K562 (cell line): ENCODE measurements at regions not wholly inside any gene's neighbourhood (a gene's known extent, or its start where the extent isn't known, plus 50 kb on each side); places are given as distances from the start of the nearest gene placed in this dataset.

Source experiments
- CEBPG ChIP-seq, 3 experiments: fragments of 200-800 bp in 1 of 3; sonication (Bioruptor generic) in 1 of 3; sonication (generic) in 1 of 3; formaldehyde crosslinking in 1 of 3; IDR thresholded peaks in 2 of 3; conservative IDR thresholded peaks in 1 of 3; 2 replicates each; pipeline versions ENCODE4 v1.6.1 to v1.8.0; 2016 to 2022; ENCODE audit warnings: missing compliant biosample characterization in 2 of 3, missing genetic modification characterization in 2 of 3, mild to moderate bottlenecking in 1 of 3, missing genetic modification reagents in 1 of 3
- GABPA ChIP-seq: fragments of 200-800 bp; sonication (Bioruptor generic); conservative IDR thresholded peaks from 2 replicates; pipeline ENCODE4 v1.6.1; 2016; ENCODE audit warnings: low read depth, missing genetic modification characterization, missing compliant biosample characterization
- TF ChIP-seq, protein P1 (sequence below): fragments of 450-650 bp; IDR thresholded peaks from 2 replicates; pipeline ENCODE4 v1.6.1; 2016; ENCODE audit warnings: mild to moderate bottlenecking, moderate library complexity
- TF ChIP-seq, protein P2 (sequence below): sonication (generic); formaldehyde crosslinking; IDR thresholded peaks from 2 replicates; pipeline ENCODE4 v1.8.0; 2022; ENCODE audit warnings: mild to moderate bottlenecking, low read depth, missing genetic modification reagents

DNA sequence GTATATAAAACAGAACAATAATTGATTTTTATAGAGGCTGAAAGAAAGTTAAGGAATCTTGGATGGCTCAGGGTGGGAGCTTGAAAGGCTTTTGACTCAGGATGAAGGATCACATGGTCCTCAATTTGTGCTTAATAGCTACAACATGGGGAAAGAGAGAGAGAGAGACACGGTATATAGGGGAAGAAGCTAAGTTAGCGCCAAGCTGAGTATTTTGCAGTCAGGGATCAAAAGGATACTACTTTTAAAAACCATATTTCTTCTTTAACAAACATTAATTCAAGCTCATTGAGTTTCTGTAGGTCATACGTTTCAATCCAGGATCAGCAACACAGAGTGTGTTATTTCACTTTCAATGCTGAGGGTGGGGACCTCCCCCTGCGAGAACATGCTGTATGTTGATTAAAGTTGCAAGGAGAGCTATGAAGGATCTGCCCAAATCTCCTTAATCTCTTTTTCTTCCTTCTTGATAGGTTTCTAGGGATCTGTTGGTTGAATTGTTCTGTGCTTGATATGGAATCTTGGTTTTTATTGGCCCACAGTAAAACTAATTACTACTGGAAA is 133.1 kb upstream of the NUDT4 start (continued):
- TF ChIP-seq, protein P1, sequence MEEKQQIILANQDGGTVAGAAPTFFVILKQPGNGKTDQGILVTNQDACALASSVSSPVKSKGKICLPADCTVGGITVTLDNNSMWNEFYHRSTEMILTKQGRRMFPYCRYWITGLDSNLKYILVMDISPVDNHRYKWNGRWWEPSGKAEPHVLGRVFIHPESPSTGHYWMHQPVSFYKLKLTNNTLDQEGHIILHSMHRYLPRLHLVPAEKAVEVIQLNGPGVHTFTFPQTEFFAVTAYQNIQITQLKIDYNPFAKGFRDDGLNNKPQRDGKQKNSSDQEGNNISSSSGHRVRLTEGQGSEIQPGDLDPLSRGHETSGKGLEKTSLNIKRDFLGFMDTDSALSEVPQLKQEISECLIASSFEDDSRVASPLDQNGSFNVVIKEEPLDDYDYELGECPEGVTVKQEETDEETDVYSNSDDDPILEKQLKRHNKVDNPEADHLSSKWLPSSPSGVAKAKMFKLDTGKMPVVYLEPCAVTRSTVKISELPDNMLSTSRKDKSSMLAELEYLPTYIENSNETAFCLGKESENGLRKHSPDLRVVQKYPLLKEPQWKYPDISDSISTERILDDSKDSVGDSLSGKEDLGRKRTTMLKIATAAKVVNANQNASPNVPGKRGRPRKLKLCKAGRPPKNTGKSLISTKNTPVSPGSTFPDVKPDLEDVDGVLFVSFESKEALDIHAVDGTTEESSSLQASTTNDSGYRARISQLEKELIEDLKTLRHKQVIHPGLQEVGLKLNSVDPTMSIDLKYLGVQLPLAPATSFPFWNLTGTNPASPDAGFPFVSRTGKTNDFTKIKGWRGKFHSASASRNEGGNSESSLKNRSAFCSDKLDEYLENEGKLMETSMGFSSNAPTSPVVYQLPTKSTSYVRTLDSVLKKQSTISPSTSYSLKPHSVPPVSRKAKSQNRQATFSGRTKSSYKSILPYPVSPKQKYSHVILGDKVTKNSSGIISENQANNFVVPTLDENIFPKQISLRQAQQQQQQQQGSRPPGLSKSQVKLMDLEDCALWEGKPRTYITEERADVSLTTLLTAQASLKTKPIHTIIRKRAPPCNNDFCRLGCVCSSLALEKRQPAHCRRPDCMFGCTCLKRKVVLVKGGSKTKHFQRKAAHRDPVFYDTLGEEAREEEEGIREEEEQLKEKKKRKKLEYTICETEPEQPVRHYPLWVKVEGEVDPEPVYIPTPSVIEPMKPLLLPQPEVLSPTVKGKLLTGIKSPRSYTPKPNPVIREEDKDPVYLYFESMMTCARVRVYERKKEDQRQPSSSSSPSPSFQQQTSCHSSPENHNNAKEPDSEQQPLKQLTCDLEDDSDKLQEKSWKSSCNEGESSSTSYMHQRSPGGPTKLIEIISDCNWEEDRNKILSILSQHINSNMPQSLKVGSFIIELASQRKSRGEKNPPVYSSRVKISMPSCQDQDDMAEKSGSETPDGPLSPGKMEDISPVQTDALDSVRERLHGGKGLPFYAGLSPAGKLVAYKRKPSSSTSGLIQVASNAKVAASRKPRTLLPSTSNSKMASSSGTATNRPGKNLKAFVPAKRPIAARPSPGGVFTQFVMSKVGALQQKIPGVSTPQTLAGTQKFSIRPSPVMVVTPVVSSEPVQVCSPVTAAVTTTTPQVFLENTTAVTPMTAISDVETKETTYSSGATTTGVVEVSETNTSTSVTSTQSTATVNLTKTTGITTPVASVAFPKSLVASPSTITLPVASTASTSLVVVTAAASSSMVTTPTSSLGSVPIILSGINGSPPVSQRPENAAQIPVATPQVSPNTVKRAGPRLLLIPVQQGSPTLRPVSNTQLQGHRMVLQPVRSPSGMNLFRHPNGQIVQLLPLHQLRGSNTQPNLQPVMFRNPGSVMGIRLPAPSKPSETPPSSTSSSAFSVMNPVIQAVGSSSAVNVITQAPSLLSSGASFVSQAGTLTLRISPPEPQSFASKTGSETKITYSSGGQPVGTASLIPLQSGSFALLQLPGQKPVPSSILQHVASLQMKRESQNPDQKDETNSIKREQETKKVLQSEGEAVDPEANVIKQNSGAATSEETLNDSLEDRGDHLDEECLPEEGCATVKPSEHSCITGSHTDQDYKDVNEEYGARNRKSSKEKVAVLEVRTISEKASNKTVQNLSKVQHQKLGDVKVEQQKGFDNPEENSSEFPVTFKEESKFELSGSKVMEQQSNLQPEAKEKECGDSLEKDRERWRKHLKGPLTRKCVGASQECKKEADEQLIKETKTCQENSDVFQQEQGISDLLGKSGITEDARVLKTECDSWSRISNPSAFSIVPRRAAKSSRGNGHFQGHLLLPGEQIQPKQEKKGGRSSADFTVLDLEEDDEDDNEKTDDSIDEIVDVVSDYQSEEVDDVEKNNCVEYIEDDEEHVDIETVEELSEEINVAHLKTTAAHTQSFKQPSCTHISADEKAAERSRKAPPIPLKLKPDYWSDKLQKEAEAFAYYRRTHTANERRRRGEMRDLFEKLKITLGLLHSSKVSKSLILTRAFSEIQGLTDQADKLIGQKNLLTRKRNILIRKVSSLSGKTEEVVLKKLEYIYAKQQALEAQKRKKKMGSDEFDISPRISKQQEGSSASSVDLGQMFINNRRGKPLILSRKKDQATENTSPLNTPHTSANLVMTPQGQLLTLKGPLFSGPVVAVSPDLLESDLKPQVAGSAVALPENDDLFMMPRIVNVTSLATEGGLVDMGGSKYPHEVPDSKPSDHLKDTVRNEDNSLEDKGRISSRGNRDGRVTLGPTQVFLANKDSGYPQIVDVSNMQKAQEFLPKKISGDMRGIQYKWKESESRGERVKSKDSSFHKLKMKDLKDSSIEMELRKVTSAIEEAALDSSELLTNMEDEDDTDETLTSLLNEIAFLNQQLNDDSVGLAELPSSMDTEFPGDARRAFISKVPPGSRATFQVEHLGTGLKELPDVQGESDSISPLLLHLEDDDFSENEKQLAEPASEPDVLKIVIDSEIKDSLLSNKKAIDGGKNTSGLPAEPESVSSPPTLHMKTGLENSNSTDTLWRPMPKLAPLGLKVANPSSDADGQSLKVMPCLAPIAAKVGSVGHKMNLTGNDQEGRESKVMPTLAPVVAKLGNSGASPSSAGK: 0 out of 2 replicates have a peak, but pooled peaks have one; percentile 3
- TF ChIP-seq GABPA (tag): peak; percentile 59
- TF ChIP-seq CEBPG (CRISPR knock-in tag; IDR thresholded peaks at IDR 0.05): no peak
- TF ChIP-seq CEBPG (tag; conservative IDR thresholded peaks at IDR 0.05 in 1 of 2, IDR thresholded peaks at IDR 0.05 in 1 of 2): peak in 1 of 2 experiments; percentile 73; a peak in 1 of 4 replicates
- TF ChIP-seq, protein P2, sequence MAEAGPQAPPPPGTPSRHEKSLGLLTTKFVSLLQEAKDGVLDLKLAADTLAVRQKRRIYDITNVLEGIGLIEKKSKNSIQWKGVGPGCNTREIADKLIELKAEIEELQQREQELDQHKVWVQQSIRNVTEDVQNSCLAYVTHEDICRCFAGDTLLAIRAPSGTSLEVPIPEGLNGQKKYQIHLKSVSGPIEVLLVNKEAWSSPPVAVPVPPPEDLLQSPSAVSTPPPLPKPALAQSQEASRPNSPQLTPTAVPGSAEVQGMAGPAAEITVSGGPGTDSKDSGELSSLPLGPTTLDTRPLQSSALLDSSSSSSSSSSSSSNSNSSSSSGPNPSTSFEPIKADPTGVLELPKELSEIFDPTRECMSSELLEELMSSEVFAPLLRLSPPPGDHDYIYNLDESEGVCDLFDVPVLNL (CRISPR knock-in tag): no peak
